NB4 (cell line): ENCODE measurements at regions not wholly inside any gene's neighbourhood (a gene's known extent, or its start where the extent isn't known, plus 50 kb on each side); places are given as distances from the start of the nearest gene placed in this dataset.

Experiments used
- CTCF ChIP-seq: IDR thresholded peaks from one replicate; pipeline ENCODE4 v1.5.1; 2012; ENCODE audit warnings: low read depth, low read length
- MAX ChIP-seq: IDR thresholded peaks from 2 replicates; pipeline ENCODE4 v1.6.1; 2011; ENCODE audit warnings: low read depth, low read length
- POLR2A ChIP-seq: IDR thresholded peaks from 2 replicates; pipeline ENCODE4 v1.6.1; 2011; ENCODE audit warnings: mild to moderate bottlenecking; ENCODE audit not compliant: insufficient read length; ENCODE audit errors: extremely low read depth

- TF ChIP-seq CTCF (no peak), POLR2A (no peak), MAX (no peak)
Observed at GRCh38 chr18:10121786-10122515, 208.1 kb downstream of the VAPA start.
